IMR-90 (cell line): ENCODE measurements at regions not wholly inside any gene's neighbourhood (a gene's known extent, or its start where the extent isn't known, plus 50 kb on each side); places are given as distances from the start of the nearest gene placed in this dataset.

ENCODE experiments used
- ATAC-seq: fragments of 200-7000 bp; cut with Tn5 transposase; 2 replicates; pipeline ENCODE4 v1.9.1; 2020; ENCODE audit warnings: low read depth, mild to moderate bottlenecking, moderate library complexity
- BruUV-seq: library from RNA; stranded (reverse); fragments of 400-500 nt; replicated peaks from 2 replicates; lab custom pipeline; 2021; lab: Mats Ljungman, UMichigan
- CTCF ChIA-PET: fragments of 300-600 bp; formaldehyde crosslinking; extraction: SDS; loops from one replicate; lab custom pipeline; 2021; ENCODE audit warnings: antibody characterized with exemption; lab: Yijun Ruan, JAX
- POLR2A ChIA-PET: fragments of 300-600 bp; sonication (Branson Sonifier 250); formaldehyde crosslinking; loops from one replicate; lab custom pipeline; 2022; ENCODE audit warnings: antibody characterized with exemption; ENCODE audit not compliant: unreplicated experiment; lab: Charles Lee
- DNase-seq: peaks from one replicate; pipeline ENCODE4 v3.0.0; 2013
- H2AFZ ChIP-seq: replicated peaks from 2 replicates; pipeline ENCODE3; 2013; ENCODE audit warnings: low read length, mild to moderate bottlenecking; ENCODE audit not compliant: poor library complexity
- H2AK5ac ChIP-seq: 2 replicates; pipeline ENCODE4 v1.6.1; 2013; ENCODE audit warnings: low read depth, low read length, inconsistent platforms
- H2AK9ac ChIP-seq: replicated peaks from 2 replicates; pipeline ENCODE3; 2013; ENCODE audit warnings: mild to moderate bottlenecking, low read depth, low read length, moderate library complexity; ENCODE audit not compliant: poor library complexity
- H2BK120ac ChIP-seq: 2 replicates; pipeline ENCODE4 v1.6.1; 2013; ENCODE audit warnings: low read depth, low read length, inconsistent platforms
- H2BK15ac ChIP-seq: 3 replicates; pipeline ENCODE4 v1.6.1; 2013; ENCODE audit warnings: low read depth, low read length, inconsistent platforms
- H2BK20ac ChIP-seq: 2 replicates; pipeline ENCODE4 v1.6.1; 2013; ENCODE audit warnings: low read depth, mild to moderate bottlenecking, inconsistent platforms, low read length, moderate library complexity
- H2BK5ac ChIP-seq: 2 replicates; pipeline ENCODE4 v1.6.1; 2013; ENCODE audit warnings: mild to moderate bottlenecking, low read depth, low read length, inconsistent platforms; ENCODE audit not compliant: poor library complexity, severe bottlenecking
- H3K14ac ChIP-seq: replicated peaks from 2 replicates; pipeline ENCODE4 v1.6.1; 2013; ENCODE audit warnings: low read depth, low read length, inconsistent platforms
- H3K18ac ChIP-seq: 2 replicates; pipeline ENCODE4 v1.6.1; 2013; ENCODE audit warnings: low read depth, low read length, control low read depth
- H3K23ac ChIP-seq: 2 replicates; pipeline ENCODE4 v1.6.1; 2013; ENCODE audit warnings: low read depth, low read length, inconsistent platforms
- H3K27ac ChIP-seq: 2 replicates; pipeline ENCODE4 v1.5.1; 2013; ENCODE audit warnings: mild to moderate bottlenecking, control low read depth, low read length; ENCODE audit not compliant: insufficient read depth
- H3K27me3 ChIP-seq: 2 replicates; pipeline ENCODE4 v1.6.1; 2013; ENCODE audit warnings: low read length; ENCODE audit not compliant: control insufficient read depth, insufficient read depth
- H3K36me3 ChIP-seq: 2 replicates; pipeline ENCODE4 v1.6.1; 2013; ENCODE audit warnings: low read length, mixed read lengths; ENCODE audit not compliant: control insufficient read depth, insufficient read depth
- H3K4ac ChIP-seq: 2 replicates; pipeline ENCODE4 v1.6.1; 2013; ENCODE audit warnings: low read depth, low read length, inconsistent platforms
- H3K4me1 ChIP-seq: 2 replicates; pipeline ENCODE4 v1.6.1; 2013; ENCODE audit warnings: low read length, mixed read lengths; ENCODE audit not compliant: control insufficient read depth, insufficient read depth
- H3K4me2 ChIP-seq: 2 replicates; pipeline ENCODE4 v1.6.1; 2013; ENCODE audit warnings: low read depth, mild to moderate bottlenecking, control low read depth, low read length, moderate library complexity
- H3K4me3 ChIP-seq: 2 replicates; pipeline ENCODE4 v1.5.1; 2013; ENCODE audit warnings: low read depth, mild to moderate bottlenecking, control low read depth, low read length, moderate library complexity; ENCODE audit not compliant: insufficient read depth
- H3K56ac ChIP-seq: 2 replicates; pipeline ENCODE4 v1.6.1; 2013; ENCODE audit warnings: low read length, inconsistent platforms; ENCODE audit not compliant: insufficient read depth; ENCODE audit errors: extremely low read depth
- H3K79me1 ChIP-seq, 2 experiments: 2 replicates each; pipeline ENCODE4 v1.6.1; 2013; ENCODE audit warnings: low read length in 2 of 2, inconsistent platforms in 1 of 2, low read depth in 1 of 2
- H3K9ac ChIP-seq: 2 replicates; pipeline ENCODE4 v1.6.1; 2013; ENCODE audit warnings: low read depth, low read length, control low read depth
- H3K9me1 ChIP-seq: 2 replicates; pipeline ENCODE4 v1.6.1; 2013; ENCODE audit warnings: low read length, inconsistent platforms; ENCODE audit not compliant: insufficient read depth
- H3K9me3 ChIP-seq: 2 replicates; pipeline ENCODE4 v1.6.1; 2013; ENCODE audit warnings: low read length; ENCODE audit not compliant: control insufficient read depth, insufficient read depth
- H4K20me1 ChIP-seq: 2 replicates; pipeline ENCODE4 v1.6.1; 2013; ENCODE audit warnings: low read length, inconsistent platforms; ENCODE audit not compliant: insufficient read depth
- H4K5ac ChIP-seq: 2 replicates; pipeline ENCODE4 v1.6.1; 2013; ENCODE audit warnings: mild to moderate bottlenecking, low read depth, low read length, control low read depth
- H4K8ac ChIP-seq, 2 experiments: 2 replicates each; pipeline ENCODE4 v1.6.1; 2013; ENCODE audit warnings: low read depth in 2 of 2, low read length in 2 of 2, control low read depth in 1 of 2, inconsistent platforms in 1 of 2
- H4K91ac ChIP-seq: 2 replicates; pipeline ENCODE4 v1.6.1; 2013; ENCODE audit warnings: low read depth, low read length, inconsistent platforms; ENCODE audit not compliant: insufficient read depth
- ELK1 ChIP-seq: fragments of 150-350 bp; IDR thresholded peaks from 2 replicates; pipeline ENCODE4 v1.6.1; 2016; ENCODE audit warnings: low read depth, mild to moderate bottlenecking, low read length, moderate library complexity, borderline replicate concordance
- FOS ChIP-seq: fragments of 150-350 bp; IDR thresholded peaks from 2 replicates; pipeline ENCODE4 v1.6.1; 2016; ENCODE audit warnings: low read depth, low read length
- NFE2L2 ChIP-seq: fragments of 150-350 bp; IDR thresholded peaks from 2 replicates; pipeline ENCODE4 v1.6.1; 2016; ENCODE audit warnings: low read depth, mild to moderate bottlenecking, low read length
- POLR2A ChIP-seq: IDR thresholded peaks from 2 replicates; pipeline ENCODE4 v1.6.1; 2012; ENCODE audit warnings: mild to moderate bottlenecking, low read depth, low read length
- RCOR1 ChIP-seq: IDR thresholded peaks from 2 replicates; pipeline ENCODE4 v1.6.1; 2012; ENCODE audit warnings: mild to moderate bottlenecking, low read length, improper control_type of control experiment; ENCODE audit not compliant: insufficient replicate concordance
- dilution Hi-C: fragments of 300-500 bp; cut with HindIII; formaldehyde crosslinking; loops from one replicate; pipeline ENCODE4 v1.14.3; 2018; ENCODE audit warnings: low sequenced_read_pairs; ENCODE audit not compliant: unreplicated experiment
- in situ Hi-C: fragments of 300-500 bp; cut with MboI; formaldehyde crosslinking; loops from 3 replicates; pipeline ENCODE4 v1.14.3; 2019; ENCODE audit warnings: low sequenced_read_pairs, inconsistent platforms, mixed read lengths
- intact Hi-C: fragments of 100-400 bp; cut with micrococcal nuclease; formaldehyde crosslinking; loops from 2 replicates; pipeline ENCODE4 v1.10.0; 2022

GRCh38 chr3:3288255-3288654, 108.8 kb upstream of the CRBN start:
- H3K9me1 ChIP-seq = no peaks in the 10 kb centered on the region
- ChIA-PET POLR2A (no interaction called here), CTCF (no interaction called here)
- H3K36me3 ChIP-seq = no peaks in the 10 kb centered on the region
- H3K14ac ChIP-seq = no peak overlapping the region
- no peak overlapping the region for H2AK9ac ChIP-seq
- ATAC-seq (no peak), DNase-seq (no peak)
- no peak for TF ChIP-seq FOS
- TF ChIP-seq NFE2L2 = no peak
- TF ChIP-seq RCOR1 = no peak
- TF ChIP-seq POLR2A = no peak
- no peak for TF ChIP-seq ELK1
- H3K23ac ChIP-seq = no peak overlapping the region
- intact Hi-C loops (no loop called here), in situ Hi-C loops (no loop called here), dilution Hi-C loops (no loop called here)
- no peak overlapping the region for H4K5ac ChIP-seq
- no peak overlapping the region for H3K18ac ChIP-seq
- no peak overlapping the region for H2BK5ac ChIP-seq
- no peak overlapping the region for H3K4me3 ChIP-seq
- H3K9me3 ChIP-seq = peaks cover 6% of the 10 kb centered on the region
- no TSS peak for BruUV-seq
- no peak overlapping the region for H3K4ac ChIP-seq
- no peak overlapping the region for H3K27ac ChIP-seq
- H3K9ac ChIP-seq = no peak overlapping the region
- H2AK5ac ChIP-seq = no peak overlapping the region
- no peaks in the 10 kb centered on the region for H4K20me1 ChIP-seq
- no peak overlapping the region for H2BK15ac ChIP-seq
- no peaks in the 10 kb centered on the region for H3K79me1 ChIP-seq
- no peak overlapping the region for H2BK120ac ChIP-seq
- no peak overlapping the region for H3K4me2 ChIP-seq
- H3K4me1 ChIP-seq = no peaks in the 10 kb centered on the region
- no peak overlapping the region for H4K91ac ChIP-seq
- no peak overlapping the region for H2BK20ac ChIP-seq
- H2AFZ ChIP-seq = no peak overlapping the region
- H3K56ac ChIP-seq = no peak overlapping the region
- no peak overlapping the region for H4K8ac ChIP-seq
- no peaks in the 10 kb centered on the region for H3K27me3 ChIP-seq
